ENCODE measurements at regions not wholly inside any gene's neighbourhood (a gene's known extent, or its start where the extent isn't known, plus 50 kb on each side); places are given as distances from the start of the nearest gene placed in this dataset.

- no peaks in the 10 kb centered on the region for H3K4me1 ChIP-seq (ENCODE audit: control insufficient read depth in 2 of 2, insufficient read depth in 2 of 2, low read length in 2 of 2)
- DNase-seq (ENCODE audit: low read depth in 6 of 9, low spot score in 9 of 9) = no peak
- H3K27ac ChIP-seq (ENCODE audit: low read depth in 1 of 2, low read length in 1 of 2) = no peak overlapping the region
- H3K4me3 ChIP-seq (ENCODE audit: low read length in 2 of 2) = no peak overlapping the region
- H3K36me3 ChIP-seq (ENCODE audit: control insufficient read depth in 2 of 2, insufficient read depth in 2 of 2, low read length in 1 of 2) = no peaks in the 10 kb centered on the region
- H3K9me3 ChIP-seq (ENCODE audit: control insufficient read depth in 2 of 2, insufficient read depth in 1 of 2, low read length in 1 of 2) = no peaks in the 10 kb centered on the region
- no peaks in the 10 kb centered on the region for H3K27me3 ChIP-seq (ENCODE audit: control insufficient read depth in 2 of 2, insufficient read depth in 1 of 2, low read length in 1 of 2)
Measured at GRCh38 chr13:89980896-89981295, 1366.6 kb upstream of the MIR17HG start.

GRCh38 chr13:89982407-89983095 is 1364.9 kb upstream of the MIR17HG start:
- Histone ChIP-seq H3K36me3 (ENCODE audit: control insufficient read depth in 2 of 2, insufficient read depth in 2 of 2, low read length in 1 of 2) (no peaks in the 10 kb centered on the region), H3K9me3 (ENCODE audit: control insufficient read depth in 2 of 2, insufficient read depth in 1 of 2, low read length in 1 of 2) (no peaks in the 10 kb centered on the region), H3K4me1 (ENCODE audit: control insufficient read depth in 2 of 2, insufficient read depth in 2 of 2, low read length in 2 of 2) (no peaks in the 10 kb centered on the region), H3K27ac (ENCODE audit: low read depth in 1 of 2, low read length in 1 of 2) (no peak overlapping the region), H3K27me3 (ENCODE audit: control insufficient read depth in 2 of 2, insufficient read depth in 1 of 2, low read length in 1 of 2) (no peaks in the 10 kb centered on the region), H3K4me3 (ENCODE audit: low read length in 2 of 2) (no peak overlapping the region)
- DNase-seq (ENCODE audit: low read depth in 6 of 9, low spot score in 9 of 9) = no peak
- 87% methylated on average over 5 of the region's 5 CpGs for WGBS

GRCh38 chr13:89988206-89988605 is 1359.3 kb upstream of the MIR17HG start:
- H3K27me3 ChIP-seq (ENCODE audit: control insufficient read depth in 2 of 2, insufficient read depth in 1 of 2, low read length in 1 of 2) = no peaks in the 10 kb centered on the region
- no peak overlapping the region for H3K4me3 ChIP-seq (ENCODE audit: low read length in 2 of 2)
- WGBS = 88% methylated on average over 4 of the region's 4 CpGs
- H3K27ac ChIP-seq (ENCODE audit: low read depth in 1 of 2, low read length in 1 of 2) = no peak overlapping the region
- no peaks in the 10 kb centered on the region for H3K9me3 ChIP-seq (ENCODE audit: control insufficient read depth in 2 of 2, insufficient read depth in 1 of 2, low read length in 1 of 2)
- H3K4me1 ChIP-seq (ENCODE audit: control insufficient read depth in 2 of 2, insufficient read depth in 2 of 2, low read length in 2 of 2) = no peaks in the 10 kb centered on the region
- no peaks in the 10 kb centered on the region for H3K36me3 ChIP-seq (ENCODE audit: control insufficient read depth in 2 of 2, insufficient read depth in 2 of 2, low read length in 1 of 2)
- no peak for DNase-seq (ENCODE audit: low read depth in 6 of 9, low spot score in 9 of 9)

GRCh38 chr13:90003566-90003965 is 1343.9 kb upstream of the MIR17HG start:
- H3K36me3 ChIP-seq (ENCODE audit: control insufficient read depth in 2 of 2, insufficient read depth in 2 of 2, low read length in 1 of 2) = no peaks in the 10 kb centered on the region
- no peaks in the 10 kb centered on the region for H3K9me3 ChIP-seq (ENCODE audit: control insufficient read depth in 2 of 2, insufficient read depth in 1 of 2, low read length in 1 of 2)
- DNase-seq (ENCODE audit: low read depth in 6 of 9, low spot score in 9 of 9) = no peak
- H3K4me3 ChIP-seq (ENCODE audit: low read length in 2 of 2) = no peak overlapping the region
- H3K27me3 ChIP-seq (ENCODE audit: control insufficient read depth in 2 of 2, insufficient read depth in 1 of 2, low read length in 1 of 2) = no peaks in the 10 kb centered on the region
- 95% methylated on average over 3 of the region's 3 CpGs for WGBS
- no peaks in the 10 kb centered on the region for H3K4me1 ChIP-seq (ENCODE audit: control insufficient read depth in 2 of 2, insufficient read depth in 2 of 2, low read length in 2 of 2)
- no peak overlapping the region for H3K27ac ChIP-seq (ENCODE audit: low read depth in 1 of 2, low read length in 1 of 2)

- H3K36me3 ChIP-seq (ENCODE audit: control insufficient read depth in 2 of 2, insufficient read depth in 2 of 2, low read length in 1 of 2) = no peaks in the 10 kb centered on the region
- no peak overlapping the region for H3K27ac ChIP-seq (ENCODE audit: low read depth in 1 of 2, low read length in 1 of 2)
- DNase-seq (ENCODE audit: low read depth in 6 of 9, low spot score in 9 of 9) = no peak
- H3K9me3 ChIP-seq (ENCODE audit: control insufficient read depth in 2 of 2, insufficient read depth in 1 of 2, low read length in 1 of 2) = no peaks in the 10 kb centered on the region
- WGBS = 84% methylated on average over 7 of the region's 7 CpGs
- H3K4me3 ChIP-seq (ENCODE audit: low read length in 2 of 2) = no peak overlapping the region
- no peaks in the 10 kb centered on the region for H3K27me3 ChIP-seq (ENCODE audit: control insufficient read depth in 2 of 2, insufficient read depth in 1 of 2, low read length in 1 of 2)
- no peaks in the 10 kb centered on the region for H3K4me1 ChIP-seq (ENCODE audit: control insufficient read depth in 2 of 2, insufficient read depth in 2 of 2, low read length in 2 of 2)
Measured at GRCh38 chr13:90008707-90009149, 1338.8 kb upstream of the MIR17HG start.

GRCh38 chr13:90014038-90014437 is 1333.4 kb upstream of the MIR17HG start:
- Histone ChIP-seq H3K27me3 (ENCODE audit: control insufficient read depth in 2 of 2, insufficient read depth in 1 of 2, low read length in 1 of 2) (no peaks in the 10 kb centered on the region), H3K27ac (ENCODE audit: low read depth in 1 of 2, low read length in 1 of 2) (no peak overlapping the region), H3K4me1 (ENCODE audit: control insufficient read depth in 2 of 2, insufficient read depth in 2 of 2, low read length in 2 of 2) (no peaks in the 10 kb centered on the region), H3K9me3 (ENCODE audit: control insufficient read depth in 2 of 2, insufficient read depth in 1 of 2, low read length in 1 of 2) (peaks cover 0 to 3% of the 10 kb centered on the region in 2 donors), H3K36me3 (ENCODE audit: control insufficient read depth in 2 of 2, insufficient read depth in 2 of 2, low read length in 1 of 2) (no peaks in the 10 kb centered on the region), H3K4me3 (ENCODE audit: low read length in 2 of 2) (no peak overlapping the region)
- DNase-seq (ENCODE audit: low read depth in 6 of 9, low spot score in 9 of 9) = no peak
- WGBS = 86% methylated on average over 1 of the region's 1 CpG

GRCh38 chr13:90015565-90016507 is 1331.7 kb upstream of the MIR17HG start:
- Histone ChIP-seq H3K36me3 (ENCODE audit: control insufficient read depth in 2 of 2, insufficient read depth in 2 of 2, low read length in 1 of 2) (no peaks in the 10 kb centered on the region), H3K4me1 (ENCODE audit: control insufficient read depth in 2 of 2, insufficient read depth in 2 of 2, low read length in 2 of 2) (no peaks in the 10 kb centered on the region), H3K27me3 (ENCODE audit: control insufficient read depth in 2 of 2, insufficient read depth in 1 of 2, low read length in 1 of 2) (no peaks in the 10 kb centered on the region), H3K9me3 (ENCODE audit: control insufficient read depth in 2 of 2, insufficient read depth in 1 of 2, low read length in 1 of 2) (peaks cover 0 to 3% of the 10 kb centered on the region in 2 donors), H3K27ac (ENCODE audit: low read depth in 1 of 2, low read length in 1 of 2) (no peak overlapping the region), H3K4me3 (ENCODE audit: low read length in 2 of 2) (no peak overlapping the region)
- 85% methylated on average over 3 of the region's 3 CpGs for WGBS
- DNase-seq (ENCODE audit: low read depth in 6 of 9, low spot score in 9 of 9) = no peak

GRCh38 chr13:90016688-90017087 is 1330.8 kb upstream of the MIR17HG start:
- WGBS = 94% methylated on average over 1 of the region's 1 CpG
- Histone ChIP-seq H3K9me3 (ENCODE audit: control insufficient read depth in 2 of 2, insufficient read depth in 1 of 2, low read length in 1 of 2) (peaks cover 0 to 3% of the 10 kb centered on the region in 2 donors), H3K4me1 (ENCODE audit: control insufficient read depth in 2 of 2, insufficient read depth in 2 of 2, low read length in 2 of 2) (no peaks in the 10 kb centered on the region), H3K27me3 (ENCODE audit: control insufficient read depth in 2 of 2, insufficient read depth in 1 of 2, low read length in 1 of 2) (no peaks in the 10 kb centered on the region), H3K27ac (ENCODE audit: low read depth in 1 of 2, low read length in 1 of 2) (no peak overlapping the region), H3K36me3 (ENCODE audit: control insufficient read depth in 2 of 2, insufficient read depth in 2 of 2, low read length in 1 of 2) (no peaks in the 10 kb centered on the region), H3K4me3 (ENCODE audit: low read length in 2 of 2) (no peak overlapping the region)
- no peak for DNase-seq (ENCODE audit: low read depth in 6 of 9, low spot score in 9 of 9)

GRCh38 chr13:90020536-90021070 is 1326.9 kb upstream of the MIR17HG start:
- H3K9me3 ChIP-seq (ENCODE audit: control insufficient read depth in 2 of 2, insufficient read depth in 1 of 2, low read length in 1 of 2) = peaks cover 0 to 3% of the 10 kb centered on the region in 2 donors
- no peaks in the 10 kb centered on the region for H3K36me3 ChIP-seq (ENCODE audit: control insufficient read depth in 2 of 2, insufficient read depth in 2 of 2, low read length in 1 of 2)
- 73% methylated on average over 3 of the region's 3 CpGs for WGBS
- no peak overlapping the region for H3K27ac ChIP-seq (ENCODE audit: low read depth in 1 of 2, low read length in 1 of 2)
- H3K4me1 ChIP-seq (ENCODE audit: control insufficient read depth in 2 of 2, insufficient read depth in 2 of 2, low read length in 2 of 2) = no peaks in the 10 kb centered on the region
- no peak overlapping the region for H3K4me3 ChIP-seq (ENCODE audit: low read length in 2 of 2)
- no peaks in the 10 kb centered on the region for H3K27me3 ChIP-seq (ENCODE audit: control insufficient read depth in 2 of 2, insufficient read depth in 1 of 2, low read length in 1 of 2)
- no peak for DNase-seq (ENCODE audit: low read depth in 6 of 9, low spot score in 9 of 9)

Data from thymus (tissue), 11 donors.